ENCODE measurements at regions not wholly inside any gene's neighbourhood (a gene's known extent, or its start where the extent isn't known, plus 50 kb on each side); places are given as distances from the start of the nearest gene placed in this dataset.

- no peak overlapping the region for H3K27ac ChIP-seq (ENCODE audit: low read depth, low read length)
- no peaks in the 10 kb centered on the region; the same call in 1 of the 2 replicates for H3K4me1 ChIP-seq (ENCODE audit: insufficient read depth, low read length)
- 95% methylated on average over 3 of the region's 4 CpGs for WGBS
- no peak overlapping the region for H3K9ac ChIP-seq (ENCODE audit: low read depth, low read length)
- H3K9me3 ChIP-seq (ENCODE audit: insufficient read depth, low read depth, low read length): no peaks in the 10 kb centered on the region
- no peak overlapping the region for H3K4me3 ChIP-seq (ENCODE audit: low read length)
- no peaks in the 10 kb centered on the region for H3K36me3 ChIP-seq (ENCODE audit: insufficient read depth, low read length)
- H3K27me3 ChIP-seq (ENCODE audit: insufficient read depth, low read length): no peaks in the 10 kb centered on the region
These were observed 392.4 kb upstream of the DCN start for GRCh38 chr12:91574975-91575374.

GRCh38 chr12:91574391-91574790 is 391.8 kb upstream of the DCN start:
- WGBS: 79% methylated on average over 1 of the region's 1 CpG
- Histone ChIP-seq H3K4me3 (ENCODE audit: low read length) (no peak overlapping the region), H3K36me3 (ENCODE audit: insufficient read depth, low read length) (no peaks in the 10 kb centered on the region), H3K9ac (ENCODE audit: low read depth, low read length) (no peak overlapping the region), H3K4me1 (ENCODE audit: insufficient read depth, low read length) (no peaks in the 10 kb centered on the region; the same call in 1 of the 2 replicates), H3K9me3 (ENCODE audit: insufficient read depth, low read depth, low read length) (no peaks in the 10 kb centered on the region), H3K27me3 (ENCODE audit: insufficient read depth, low read length) (no peaks in the 10 kb centered on the region), H3K27ac (ENCODE audit: low read depth, low read length) (no peak overlapping the region)

- no peak overlapping the region for H3K4me3 ChIP-seq (ENCODE audit: low read length)
- no peaks in the 10 kb centered on the region for H3K9me3 ChIP-seq (ENCODE audit: insufficient read depth, low read depth, low read length)
- H3K4me1 ChIP-seq (ENCODE audit: insufficient read depth, low read length): no peaks in the 10 kb centered on the region; the same call in 1 of the 2 replicates
- no peak overlapping the region for H3K27ac ChIP-seq (ENCODE audit: low read depth, low read length)
- H3K36me3 ChIP-seq (ENCODE audit: insufficient read depth, low read length): no peaks in the 10 kb centered on the region
- H3K9ac ChIP-seq (ENCODE audit: low read depth, low read length): no peak overlapping the region
- WGBS: 95% methylated on average over 3 of the region's 3 CpGs
- H3K27me3 ChIP-seq (ENCODE audit: insufficient read depth, low read length): no peaks in the 10 kb centered on the region
These were observed 390.3 kb upstream of the DCN start for GRCh38 chr12:91572869-91573268.

- no peak overlapping the region for H3K4me3 ChIP-seq (ENCODE audit: low read length)
- H3K36me3 ChIP-seq (ENCODE audit: insufficient read depth, low read length): no peaks in the 10 kb centered on the region
- 100% methylated on average over 2 of the region's 2 CpGs for WGBS
- no peaks in the 10 kb centered on the region for H3K27me3 ChIP-seq (ENCODE audit: insufficient read depth, low read length)
- H3K27ac ChIP-seq (ENCODE audit: low read depth, low read length): no peak overlapping the region
- H3K9me3 ChIP-seq (ENCODE audit: insufficient read depth, low read depth, low read length): no peaks in the 10 kb centered on the region
- no peak overlapping the region for H3K9ac ChIP-seq (ENCODE audit: low read depth, low read length)
- no peaks in the 10 kb centered on the region; the same call in 1 of the 2 replicates for H3K4me1 ChIP-seq (ENCODE audit: insufficient read depth, low read length)
These were observed 384.5 kb upstream of the DCN start for GRCh38 chr12:91567100-91567485.

GRCh38 chr12:91566328-91567099 is 383.9 kb upstream of the DCN start:
- no peaks in the 10 kb centered on the region for H3K36me3 ChIP-seq (ENCODE audit: insufficient read depth, low read length)
- whole genome bisulfite sequencing: 95% methylated on average over 6 of the region's 6 CpGs
- H3K27ac ChIP-seq (ENCODE audit: low read depth, low read length): no peak overlapping the region
- H3K9me3 ChIP-seq (ENCODE audit: insufficient read depth, low read depth, low read length): no peaks in the 10 kb centered on the region
- no peak overlapping the region for H3K4me3 ChIP-seq (ENCODE audit: low read length)
- H3K4me1 ChIP-seq (ENCODE audit: insufficient read depth, low read length): no peaks in the 10 kb centered on the region; the same call in 1 of the 2 replicates
- no peaks in the 10 kb centered on the region for H3K27me3 ChIP-seq (ENCODE audit: insufficient read depth, low read length)
- H3K9ac ChIP-seq (ENCODE audit: low read depth, low read length): no peak overlapping the region

GRCh38 chr12:91565846-91566245 is 383.2 kb upstream of the DCN start:
- Histone ChIP-seq H3K27ac (ENCODE audit: low read depth, low read length) (no peak overlapping the region), H3K27me3 (ENCODE audit: insufficient read depth, low read length) (no peaks in the 10 kb centered on the region), H3K4me1 (ENCODE audit: insufficient read depth, low read length) (no peaks in the 10 kb centered on the region; the same call in 1 of the 2 replicates), H3K9ac (ENCODE audit: low read depth, low read length) (no peak overlapping the region), H3K9me3 (ENCODE audit: insufficient read depth, low read depth, low read length) (no peaks in the 10 kb centered on the region), H3K4me3 (ENCODE audit: low read length) (no peak overlapping the region), H3K36me3 (ENCODE audit: insufficient read depth, low read length) (no peaks in the 10 kb centered on the region)
- 100% methylated on average over 1 of the region's 1 CpG for WGBS

GRCh38 chr12:91565246-91565645 is 382.6 kb upstream of the DCN start:
- Histone ChIP-seq H3K9me3 (ENCODE audit: insufficient read depth, low read depth, low read length) (no peaks in the 10 kb centered on the region), H3K4me1 (ENCODE audit: insufficient read depth, low read length) (no peaks in the 10 kb centered on the region; the same call in 1 of the 2 replicates), H3K36me3 (ENCODE audit: insufficient read depth, low read length) (no peaks in the 10 kb centered on the region), H3K4me3 (ENCODE audit: low read length) (no peak overlapping the region), H3K9ac (ENCODE audit: low read depth, low read length) (no peak overlapping the region), H3K27me3 (ENCODE audit: insufficient read depth, low read length) (no peaks in the 10 kb centered on the region), H3K27ac (ENCODE audit: low read depth, low read length) (no peak overlapping the region)
- 83% methylated on average over 3 of the region's 4 CpGs for WGBS

- no peak overlapping the region for H3K27ac ChIP-seq (ENCODE audit: low read depth, low read length)
- no peak overlapping the region for H3K4me3 ChIP-seq (ENCODE audit: low read length)
- no peaks in the 10 kb centered on the region; the same call in 1 of the 2 replicates for H3K4me1 ChIP-seq (ENCODE audit: insufficient read depth, low read length)
- H3K27me3 ChIP-seq (ENCODE audit: insufficient read depth, low read length): no peaks in the 10 kb centered on the region
- no peaks in the 10 kb centered on the region for H3K36me3 ChIP-seq (ENCODE audit: insufficient read depth, low read length)
- 96% methylated on average over 4 of the region's 4 CpGs for WGBS
- H3K9me3 ChIP-seq (ENCODE audit: insufficient read depth, low read depth, low read length): no peaks in the 10 kb centered on the region
- no peak overlapping the region for H3K9ac ChIP-seq (ENCODE audit: low read depth, low read length)
These were observed 380.6 kb upstream of the DCN start for GRCh38 chr12:91563011-91563765.

GRCh38 chr12:91562476-91562875 is 379.9 kb upstream of the DCN start:
- no peaks in the 10 kb centered on the region for H3K36me3 ChIP-seq (ENCODE audit: insufficient read depth, low read length)
- H3K4me1 ChIP-seq (ENCODE audit: insufficient read depth, low read length): no peaks in the 10 kb centered on the region; the same call in 1 of the 2 replicates
- no peak overlapping the region for H3K4me3 ChIP-seq (ENCODE audit: low read length)
- no peaks in the 10 kb centered on the region for H3K9me3 ChIP-seq (ENCODE audit: insufficient read depth, low read depth, low read length)
- H3K27me3 ChIP-seq (ENCODE audit: insufficient read depth, low read length): no peaks in the 10 kb centered on the region
- no peak overlapping the region for H3K9ac ChIP-seq (ENCODE audit: low read depth, low read length)
- WGBS: 82% methylated on average over 1 of the region's 1 CpG
- no peak overlapping the region for H3K27ac ChIP-seq (ENCODE audit: low read depth, low read length)

GRCh38 chr12:91561958-91562325 is 379.3 kb upstream of the DCN start:
- no peak overlapping the region for H3K27ac ChIP-seq (ENCODE audit: low read depth, low read length)
- 85% methylated on average over 1 of the region's 2 CpGs for WGBS
- no peaks in the 10 kb centered on the region for H3K36me3 ChIP-seq (ENCODE audit: insufficient read depth, low read length)
- no peak overlapping the region for H3K9ac ChIP-seq (ENCODE audit: low read depth, low read length)
- no peaks in the 10 kb centered on the region for H3K9me3 ChIP-seq (ENCODE audit: insufficient read depth, low read depth, low read length)
- no peaks in the 10 kb centered on the region for H3K27me3 ChIP-seq (ENCODE audit: insufficient read depth, low read length)
- no peak overlapping the region for H3K4me3 ChIP-seq (ENCODE audit: low read length)
- H3K4me1 ChIP-seq (ENCODE audit: insufficient read depth, low read length): no peaks in the 10 kb centered on the region; the same call in 1 of the 2 replicates

- H3K27ac ChIP-seq (ENCODE audit: low read depth, low read length): no peak overlapping the region
- no peak overlapping the region for H3K9ac ChIP-seq (ENCODE audit: low read depth, low read length)
- no peaks in the 10 kb centered on the region; the same call in 1 of the 2 replicates for H3K4me1 ChIP-seq (ENCODE audit: insufficient read depth, low read length)
- no peaks in the 10 kb centered on the region for H3K27me3 ChIP-seq (ENCODE audit: insufficient read depth, low read length)
- H3K4me3 ChIP-seq (ENCODE audit: low read length): no peak overlapping the region
- WGBS: 92% methylated on average over 1 of the region's 3 CpGs
- H3K36me3 ChIP-seq (ENCODE audit: insufficient read depth, low read length): no peaks in the 10 kb centered on the region
- no peaks in the 10 kb centered on the region for H3K9me3 ChIP-seq (ENCODE audit: insufficient read depth, low read depth, low read length)
These were observed 378.8 kb upstream of the DCN start for GRCh38 chr12:91561301-91561957.
